ENCODE measurements at regions not wholly inside any gene's neighbourhood (a gene's known extent, or its start where the extent isn't known, plus 50 kb on each side); places are given as distances from the start of the nearest gene placed in this dataset.
"Not testable (repeated sequence)": the region's sequence is repeated elsewhere in the genome, so short reads cannot be mapped to it uniquely, and the experiment has no call there.

DNA sequence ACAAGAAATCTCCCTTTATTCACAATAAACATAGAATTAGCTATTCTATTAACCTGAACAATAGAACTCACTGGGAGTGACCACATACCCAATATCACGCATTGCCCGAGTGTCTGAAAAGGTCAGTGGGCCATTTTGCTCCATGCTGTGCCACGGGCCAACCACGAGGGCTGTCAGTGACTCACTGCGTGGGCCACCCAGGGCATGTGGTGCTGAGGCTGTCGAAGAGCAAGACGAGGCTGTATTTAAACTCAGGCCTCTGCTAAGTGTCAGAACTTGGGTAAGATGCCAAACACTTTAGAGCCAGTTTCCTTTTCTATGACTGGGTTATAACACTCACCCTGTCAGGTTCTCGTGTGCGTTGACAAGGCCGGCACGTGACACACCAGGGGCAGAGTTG, 54.8 kb upstream of the PLEKHG4B start:
- H3K4me3 ChIP-seq (ENCODE audit: low read length); H3K9me3 ChIP-seq (ENCODE audit: control insufficient read depth, low read length); intact Hi-C loops (cut with DNase I); H3K4me1 ChIP-seq (ENCODE audit: control insufficient read depth, insufficient read depth, low read length); DNase-seq; H3K27ac ChIP-seq (ENCODE audit: low read length); H3K27me3 ChIP-seq (ENCODE audit: control insufficient read depth, insufficient read depth): not testable (repeated sequence)
- ATAC-seq = peak in 1 of 2 donors; percentile 64
- whole genome bisulfite sequencing = 55% methylated on average over 11 of the region's 11 CpGs

GRCh38 chr5:39979-40583, 51.9 kb upstream of the PLEKHG4B start:
- H3K9me3 ChIP-seq (ENCODE audit: control insufficient read depth, low read length) = peaks cover 2% of the 10 kb centered on the region
- H3K4me1 ChIP-seq (ENCODE audit: control insufficient read depth, insufficient read depth, low read length) = no peaks in the 10 kb centered on the region
- H3K4me3 ChIP-seq (ENCODE audit: low read length) = no peak overlapping the region
- no peak for DNase-seq
- H3K27ac ChIP-seq (ENCODE audit: low read length) = no peak overlapping the region
- ATAC-seq = no peak
- H3K27me3 ChIP-seq (ENCODE audit: control insufficient read depth, insufficient read depth) = peaks cover 3% of the 10 kb centered on the region
- WGBS = 71% methylated on average over 13 of the region's 13 CpGs
- intact Hi-C loops (cut with DNase I) = no loop called here
